SU-DHL-6 (cell line): ENCODE measurements at regions not wholly inside any gene's neighbourhood (a gene's known extent, or its start where the extent isn't known, plus 50 kb on each side); places are given as distances from the start of the nearest gene placed in this dataset.

Experiments used
- H2AFZ ChIP-seq: fragments of 200-600 bp; sonication (generic); 2 replicates; pipeline ENCODE4 v1.6.1; 2014; ENCODE audit warnings: low read depth, mild to moderate bottlenecking, moderate library complexity, mixed read lengths, antibody characterized with exemption, low read length; ENCODE audit not compliant: severe bottlenecking
- H3F3A ChIP-seq: fragments of 200-600 bp; shearing (Covaris generic); 2 replicates; pipeline ENCODE4 v1.6.0; 2016; ENCODE audit warnings: antibody characterized with exemption, mild to moderate bottlenecking; ENCODE audit not compliant: insufficient read depth
- H3K27ac ChIP-seq: fragments of 200-600 bp; sonication (generic); 2 replicates; pipeline ENCODE4 v1.5.1; 2016; ENCODE audit warnings: low read depth, mild to moderate bottlenecking, low read length, moderate library complexity, mixed read lengths
- H3K27me3 ChIP-seq: fragments of 200-600 bp; sonication (generic), shearing (Covaris generic); 2 replicates; pipeline ENCODE4 v1.6.0; 2014; ENCODE audit warnings: mild to moderate bottlenecking, low read length
- H3K36me3 ChIP-seq: fragments of 200-600 bp; sonication (generic); 2 replicates; pipeline ENCODE4 v1.6.1; 2014; ENCODE audit warnings: mild to moderate bottlenecking, low read length, mixed read lengths
- H3K4me2 ChIP-seq: fragments of 300-600, 200-600 bp; shearing (Covaris generic), sonication (generic); 2 replicates; pipeline ENCODE4 v1.6.0; 2014; ENCODE audit warnings: low read length, low read depth, mild to moderate bottlenecking; ENCODE audit not compliant: poor library complexity, severe bottlenecking
- H3K4me3 ChIP-seq: fragments of 200-600 bp; sonication (generic); 2 replicates; pipeline ENCODE4 v1.5.1; 2014; ENCODE audit warnings: antibody characterized with exemption, low read length, mild to moderate bottlenecking, mixed read lengths; ENCODE audit not compliant: insufficient read depth, poor library complexity, severe bottlenecking
- H3K79me2 ChIP-seq: fragments of 200-600 bp; sonication (generic); 2 replicates; pipeline ENCODE4 v1.6.1; 2014; ENCODE audit warnings: mild to moderate bottlenecking, low read length, moderate library complexity; ENCODE audit not compliant: insufficient read depth
- H3K9ac ChIP-seq: fragments of 200-600 bp; sonication (generic); 2 replicates; pipeline ENCODE4 v1.7.0; 2014; ENCODE audit warnings: mild to moderate bottlenecking, low read length
- H3K9me2 ChIP-seq: fragments of 200-600 bp; sonication (generic); replicated peaks from 2 replicates; pipeline ENCODE4 v1.6.1; 2014; ENCODE audit warnings: low read length; ENCODE audit not compliant: insufficient read depth
- H3K9me3 ChIP-seq: fragments of 200-600 bp; sonication (generic); 2 replicates; pipeline ENCODE4 v1.6.1; 2014; ENCODE audit warnings: low read length, mixed read lengths; ENCODE audit not compliant: insufficient read depth
- H4K20me1 ChIP-seq: fragments of 200-600 bp; sonication (generic); 2 replicates; pipeline ENCODE4 v1.6.1; 2014; ENCODE audit warnings: low read depth, mild to moderate bottlenecking, antibody characterized with exemption, low read length, moderate library complexity, mixed read lengths
- CTCF ChIP-seq: fragments of 200-600 bp; sonication (generic); IDR thresholded peaks from one replicate; pipeline ENCODE4 v1.5.1; 2017; ENCODE audit warnings: antibody characterized with exemption, mild to moderate bottlenecking, low read length, moderate library complexity; ENCODE audit not compliant: insufficient read depth, poor library complexity, severe bottlenecking
- EZH2phosphoT487 ChIP-seq: fragments of 200-600 bp; sonication (generic), shearing (Covaris generic); conservative IDR thresholded peaks from 2 replicates; pipeline ENCODE4 v1.6.1; 2018; ENCODE audit warnings: mild to moderate bottlenecking, antibody characterized with exemption, low read length, moderate library complexity, mixed read lengths

DNA sequence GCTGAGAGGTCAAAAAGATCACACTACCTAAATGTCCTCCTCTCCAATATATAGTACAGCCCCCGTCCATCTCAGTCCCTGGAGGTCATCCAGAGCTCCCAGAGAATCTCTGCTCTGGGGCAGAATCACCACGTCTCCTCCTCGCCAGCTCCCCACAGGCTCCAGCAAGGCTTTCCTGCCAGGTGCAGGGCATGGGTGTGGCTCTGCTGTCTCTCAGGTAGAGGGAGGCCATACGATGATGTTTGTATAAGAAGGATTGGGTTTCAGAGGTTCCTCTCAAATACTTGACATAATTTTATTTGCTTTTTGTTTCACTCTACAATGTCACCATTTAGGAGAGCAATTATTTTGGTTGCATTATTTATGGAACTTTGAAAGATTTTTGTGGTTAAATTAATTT, 98.3 kb upstream of the PRSS58 start:
- H3K79me2 ChIP-seq: no peaks in the 10 kb centered on the region
- no peak overlapping the region for H2AFZ ChIP-seq
- no peak overlapping the region for H3K4me2 ChIP-seq
- no peaks in the 10 kb centered on the region for H3K9me2 ChIP-seq
- no peaks in the 10 kb centered on the region for H3F3A ChIP-seq
- H3K9ac ChIP-seq: no peak overlapping the region
- H3K27ac ChIP-seq: no peak overlapping the region
- H3K4me3 ChIP-seq: no peak overlapping the region
- H3K36me3 ChIP-seq: no peaks in the 10 kb centered on the region
- H4K20me1 ChIP-seq: no peaks in the 10 kb centered on the region
- no peaks in the 10 kb centered on the region for H3K27me3 ChIP-seq
- no peak for TF ChIP-seq EZH2phosphoT487
- no peak for TF ChIP-seq CTCF
- no peaks in the 10 kb centered on the region for H3K9me3 ChIP-seq

DNA sequence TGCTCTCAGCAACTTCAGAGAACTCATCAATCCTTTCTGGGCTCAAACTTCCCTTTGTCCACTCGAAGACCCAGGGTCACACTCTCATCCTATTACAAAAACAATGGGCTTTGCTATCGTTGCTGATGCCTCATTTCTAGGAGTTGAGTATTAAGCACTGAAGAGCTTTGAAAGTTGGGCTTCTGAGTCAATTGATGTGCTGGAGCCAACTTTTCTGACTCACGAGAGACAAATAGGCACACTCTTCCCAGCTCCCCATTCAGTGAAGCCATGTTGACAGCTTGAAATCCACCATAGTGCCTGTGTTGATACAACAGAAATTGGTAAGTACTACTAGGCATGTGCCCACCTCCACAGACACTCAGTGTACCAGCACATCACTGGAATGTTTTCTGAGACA, 97.5 kb upstream of the PRSS58 start:
- H4K20me1 ChIP-seq: no peaks in the 10 kb centered on the region
- no peak overlapping the region for H3K4me3 ChIP-seq
- H3K9me3 ChIP-seq: no peaks in the 10 kb centered on the region
- H3K79me2 ChIP-seq: no peaks in the 10 kb centered on the region
- H2AFZ ChIP-seq: no peak overlapping the region
- no peak overlapping the region for H3K9ac ChIP-seq
- H3K36me3 ChIP-seq: no peaks in the 10 kb centered on the region
- H3K4me2 ChIP-seq: no peak overlapping the region
- no peaks in the 10 kb centered on the region for H3K9me2 ChIP-seq
- H3K27me3 ChIP-seq: no peaks in the 10 kb centered on the region
- TF ChIP-seq CTCF: no peak
- no peak overlapping the region for H3K27ac ChIP-seq
- no peaks in the 10 kb centered on the region for H3F3A ChIP-seq

GRCh38 chr7:142353147-142354060, 95.5 kb upstream of the PRSS58 start:
- Histone ChIP-seq H3K27ac (no peak overlapping the region), H3K79me2 (no peaks in the 10 kb centered on the region), H3K4me3 (no peak overlapping the region)

More at GRCh38 chr7:142353147-142354060, 95.5 kb upstream of the PRSS58 start:
- Histone ChIP-seq H3F3A (no peaks in the 10 kb centered on the region), H3K4me2 (no peak overlapping the region), H2AFZ (no peak overlapping the region), H3K36me3 (no peaks in the 10 kb centered on the region), H4K20me1 (no peaks in the 10 kb centered on the region), H3K27me3 (no peaks in the 10 kb centered on the region), H3K9me3 (no peaks in the 10 kb centered on the region), H3K9me2 (no peaks in the 10 kb centered on the region), H3K9ac (no peak overlapping the region)
- no peak for TF ChIP-seq CTCF
- no peak for TF ChIP-seq EZH2phosphoT487
